Endothelial cell of umbilical vein (primary cell): ENCODE measurements at regions not wholly inside any gene's neighbourhood (a gene's known extent, or its start where the extent isn't known, plus 50 kb on each side); places are given as distances from the start of the nearest gene placed in this dataset.

Source experiments
- BruUV-seq: library from RNA; stranded (reverse); fragments of 400-500 nt; replicated peaks from 2 replicates; lab custom pipeline; 2021; lab: Mats Ljungman, UMichigan
- CTCF ChIA-PET: fragments of 300-600, 350-600 bp; sonication (Branson Sonifier 250); formaldehyde crosslinking; loops from one replicate; lab custom pipeline; 2021; ENCODE audit warnings: antibody characterized with exemption, inconsistent platforms; lab: Charles Lee
- POLR2A ChIA-PET: fragments of 300-600, 350-600 bp; sonication (Branson Sonifier 250); formaldehyde crosslinking; loops from one replicate; lab custom pipeline; 2021; ENCODE audit warnings: antibody characterized with exemption, inconsistent platforms; lab: Charles Lee
- DNase-seq: peaks from one replicate; pipeline ENCODE4 v3.0.0-alpha.2; 2011; ENCODE audit warnings: low read depth, low spot score
- FAIRE-seq: peaks from 2 replicates; lab custom pipeline; 2011; peaks lifted over from hg19 to GRCh38; lab: Jason Lieb, UNC
- H2AFZ ChIP-seq: 2 replicates; pipeline ENCODE4 v1.6.0; 2012; ENCODE audit warnings: low read depth, low read length, control low read depth, inconsistent platforms
- H3K27ac ChIP-seq: 2 replicates; pipeline ENCODE4 v1.5.1; 2011; ENCODE audit warnings: low read depth, mild to moderate bottlenecking, control low read depth, low read length, moderate library complexity; ENCODE audit not compliant: insufficient read depth
- H3K27me3 ChIP-seq, 2 experiments: 2 replicates each; pipeline versions ENCODE4 v1.6.0 to v1.6.1; 2011; ENCODE audit warnings: low read length in 2 of 2, mixed read lengths in 1 of 2; ENCODE audit not compliant: control insufficient read depth in 2 of 2, insufficient read depth in 2 of 2
- H3K36me3 ChIP-seq, 2 experiments: 2 replicates in 1 of 2; 3 replicates in 1 of 2; pipeline ENCODE4 v1.5.1; 2011; ENCODE audit warnings: low read length in 2 of 2, mild to moderate bottlenecking in 1 of 2, moderate library complexity in 1 of 2; ENCODE audit not compliant: control insufficient read depth in 2 of 2, insufficient read depth in 2 of 2; ENCODE audit errors: extremely low read depth in 1 of 2
- H3K4me1 ChIP-seq: 3 replicates; pipeline ENCODE4 v1.5.1; 2011; ENCODE audit warnings: mild to moderate bottlenecking, low read length; ENCODE audit not compliant: control insufficient read depth, insufficient read depth; ENCODE audit errors: extremely low read depth
- H3K4me2 ChIP-seq: 2 replicates; pipeline ENCODE4 v1.6.1; 2011; ENCODE audit warnings: low read length, control low read depth, mixed read lengths; ENCODE audit not compliant: insufficient read depth
- H3K4me3 ChIP-seq, 3 experiments: fragments of 200-600 bp in 1 of 3; sonication (generic), shearing (Covaris generic) in 1 of 3; replicated peaks in 1 of 3; 2 replicates each; pipeline ENCODE4 v1.5.1; 2011 to 2016; ENCODE audit warnings: control low read depth in 3 of 3, low read length in 3 of 3, mild to moderate bottlenecking in 2 of 3, inconsistent platforms in 1 of 3, low read depth in 1 of 3, moderate library complexity in 1 of 3; ENCODE audit not compliant: insufficient read depth in 1 of 3
- H3K79me2 ChIP-seq: 2 replicates; pipeline ENCODE4 v1.6.0; 2012; ENCODE audit warnings: low read length, inconsistent platforms; ENCODE audit not compliant: control insufficient read depth, insufficient read depth
- H3K9ac ChIP-seq: replicated peaks from 2 replicates; pipeline ENCODE3; 2011; ENCODE audit warnings: low read length, control low read depth; ENCODE audit not compliant: insufficient read depth; ENCODE audit errors: extremely low read depth
- H3K9me1 ChIP-seq: replicated peaks from 3 replicates; pipeline ENCODE4 v1.6.0; 2011; ENCODE audit warnings: mild to moderate bottlenecking, low read length; ENCODE audit not compliant: control insufficient read depth, insufficient read depth; ENCODE audit errors: extremely low read depth
- H3K9me3 ChIP-seq: replicated peaks from 2 replicates; pipeline ENCODE4 v1.5.1; 2012; ENCODE audit warnings: low read length, inconsistent platforms; ENCODE audit not compliant: control insufficient read depth, insufficient read depth
- H4K20me1 ChIP-seq: replicated peaks from 2 replicates; pipeline ENCODE3; 2011; ENCODE audit warnings: mild to moderate bottlenecking, low read length; ENCODE audit not compliant: control insufficient read depth, insufficient read depth; ENCODE audit errors: extremely low read depth
- EZH2 ChIP-seq: IDR thresholded peaks from 2 replicates; pipeline ENCODE4 v1.6.1; 2012; ENCODE audit warnings: borderline replicate concordance, low read depth, mild to moderate bottlenecking, moderate library complexity, low read length, inconsistent platforms; ENCODE audit not compliant: severe bottlenecking
- FOS ChIP-seq: IDR thresholded peaks from 2 replicates; pipeline ENCODE4 v1.6.1; 2011; ENCODE audit warnings: mild to moderate bottlenecking, low read length, moderate library complexity, borderline replicate concordance; ENCODE audit not compliant: insufficient read depth
- GATA2 ChIP-seq: IDR thresholded peaks from 2 replicates; pipeline ENCODE4 v1.7.0; 2011; ENCODE audit warnings: low read depth, mild to moderate bottlenecking, moderate library complexity, mixed read lengths, low read length; ENCODE audit not compliant: insufficient read length, insufficient read depth
- JUN ChIP-seq: IDR thresholded peaks from 2 replicates; pipeline ENCODE4 v1.6.1; 2011; ENCODE audit warnings: borderline replicate concordance, low read depth; ENCODE audit not compliant: insufficient read length, insufficient read depth
- MYC ChIP-seq: IDR thresholded peaks from one replicate; pipeline ENCODE4 v1.6.1; 2011; ENCODE audit warnings: mild to moderate bottlenecking, low read depth, low read length
- POLR2A ChIP-seq: IDR thresholded peaks from 2 replicates; pipeline ENCODE4 v1.6.1; 2012; ENCODE audit warnings: low read depth, mild to moderate bottlenecking, control low read depth, low read length
- POLR2AphosphoS5 ChIP-seq: IDR thresholded peaks from 2 replicates; pipeline ENCODE4 v1.6.1; 2012; ENCODE audit warnings: low read depth, mild to moderate bottlenecking, control low read depth, low read length, moderate library complexity; ENCODE audit not compliant: insufficient read depth
- dilution Hi-C: fragments of 300-500 bp; cut with MboI; formaldehyde crosslinking; loops from one replicate; pipeline ENCODE4 v1.15.0; 2019; ENCODE audit warnings: low sequenced_read_pairs; ENCODE audit not compliant: extremely low pct_ligation_motif_present
- intact Hi-C: fragments of 100-400 bp; cut with micrococcal nuclease; formaldehyde crosslinking; loops from one replicate; pipeline ENCODE4 v1.10.0; 2022
- TF ChIP-seq, protein P1 (sequence below), 2 donors: IDR thresholded peaks; 1 replicate in 1 of 2; 2 replicates in 1 of 2; pipeline ENCODE4 v1.5.1; 2011; ENCODE audit warnings: low read length in 2 of 2, mild to moderate bottlenecking in 2 of 2, moderate library complexity in 2 of 2, control low read depth in 1 of 2, inconsistent platforms in 1 of 2, low read depth in 1 of 2; ENCODE audit not compliant: insufficient read depth in 1 of 2; ENCODE audit errors: extremely low read depth in 1 of 2
- TF ChIP-seq, protein P2 (sequence below): IDR thresholded peaks from 2 replicates; pipeline ENCODE4 v1.6.1; 2011; ENCODE audit not compliant: insufficient read depth, insufficient read length

DNA sequence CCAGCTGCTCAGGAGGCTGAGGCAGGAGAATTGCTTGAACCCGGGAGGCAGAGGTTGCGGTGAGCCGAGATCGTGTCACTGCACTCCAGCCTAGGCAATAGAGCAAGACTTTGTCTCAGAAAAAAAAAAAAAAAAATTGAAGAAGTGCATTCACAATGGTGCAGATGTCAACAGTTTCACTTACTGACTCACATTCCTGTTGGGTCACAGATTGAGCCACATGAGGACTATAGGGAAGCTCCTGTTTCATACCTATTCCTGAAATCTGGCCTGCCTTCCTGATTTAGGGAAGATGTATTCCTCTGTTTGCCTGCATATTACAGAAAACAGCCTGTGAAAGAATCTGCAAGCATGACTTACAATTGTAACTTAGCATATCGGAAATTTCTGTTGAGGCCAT lies 78.2 kb downstream of the AKR1C4 start:
- CTCF ChIA-PET = no interaction called here
- H3K27me3 ChIP-seq = no peaks in the 10 kb centered on the region
- H3K27ac ChIP-seq = no peak overlapping the region
- intact Hi-C loops (no loop called here), dilution Hi-C loops (no loop called here)
- TF ChIP-seq FOS = no peak
- TF ChIP-seq JUN = no peak
- no peak for TF ChIP-seq GATA2
- no peak for TF ChIP-seq POLR2AphosphoS5
- TF ChIP-seq, protein P1, sequence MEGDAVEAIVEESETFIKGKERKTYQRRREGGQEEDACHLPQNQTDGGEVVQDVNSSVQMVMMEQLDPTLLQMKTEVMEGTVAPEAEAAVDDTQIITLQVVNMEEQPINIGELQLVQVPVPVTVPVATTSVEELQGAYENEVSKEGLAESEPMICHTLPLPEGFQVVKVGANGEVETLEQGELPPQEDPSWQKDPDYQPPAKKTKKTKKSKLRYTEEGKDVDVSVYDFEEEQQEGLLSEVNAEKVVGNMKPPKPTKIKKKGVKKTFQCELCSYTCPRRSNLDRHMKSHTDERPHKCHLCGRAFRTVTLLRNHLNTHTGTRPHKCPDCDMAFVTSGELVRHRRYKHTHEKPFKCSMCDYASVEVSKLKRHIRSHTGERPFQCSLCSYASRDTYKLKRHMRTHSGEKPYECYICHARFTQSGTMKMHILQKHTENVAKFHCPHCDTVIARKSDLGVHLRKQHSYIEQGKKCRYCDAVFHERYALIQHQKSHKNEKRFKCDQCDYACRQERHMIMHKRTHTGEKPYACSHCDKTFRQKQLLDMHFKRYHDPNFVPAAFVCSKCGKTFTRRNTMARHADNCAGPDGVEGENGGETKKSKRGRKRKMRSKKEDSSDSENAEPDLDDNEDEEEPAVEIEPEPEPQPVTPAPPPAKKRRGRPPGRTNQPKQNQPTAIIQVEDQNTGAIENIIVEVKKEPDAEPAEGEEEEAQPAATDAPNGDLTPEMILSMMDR (IDR thresholded peaks at IDR 0.05; ENCODE audit: extremely low read depth in 1 of 2, insufficient read depth in 1 of 2, low read depth in 1 of 2, low read length in 2 of 2) = no peak
- TF ChIP-seq EZH2 = no peak
- TF ChIP-seq, protein P2, sequence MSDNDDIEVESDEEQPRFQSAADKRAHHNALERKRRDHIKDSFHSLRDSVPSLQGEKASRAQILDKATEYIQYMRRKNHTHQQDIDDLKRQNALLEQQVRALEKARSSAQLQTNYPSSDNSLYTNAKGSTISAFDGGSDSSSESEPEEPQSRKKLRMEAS = no peak
- no peak for TF ChIP-seq POLR2A
- TF ChIP-seq MYC = no peak
- H4K20me1 ChIP-seq = no peaks in the 10 kb centered on the region
- no peak for DNase-seq
- FAIRE-seq = no peak
- POLR2A ChIA-PET = interaction anchor here (0.7 kb wide), 1 partner anchor 182 kb away, joined by 3 read pairs; no protein-coding TSS in a partner anchor
- H3K36me3 ChIP-seq = no peaks in the 10 kb centered on the region
- no peak overlapping the region for H3K4me2 ChIP-seq
- no peaks in the 10 kb centered on the region for H3K9me1 ChIP-seq
- H3K4me1 ChIP-seq = no peaks in the 10 kb centered on the region
- no TSS peak for BruUV-seq
- H3K9ac ChIP-seq = no peak overlapping the region
- no peak overlapping the region for H3K4me3 ChIP-seq
- H2AFZ ChIP-seq = no peak overlapping the region
- H3K9me3 ChIP-seq = no peaks in the 10 kb centered on the region
- H3K79me2 ChIP-seq = no peaks in the 10 kb centered on the region
